ENCODE measurements at regions not wholly inside any gene's neighbourhood (a gene's known extent, or its start where the extent isn't known, plus 50 kb on each side); places are given as distances from the start of the nearest gene placed in this dataset.

GRCh38 chr4:41410049-41410448 lies 127.9 kb upstream of the LIMCH1 start:
- no peaks in the 10 kb centered on the region for H3K4me1 ChIP-seq (ENCODE audit: low read length)

GRCh38 chr4:41413670-41414411 lies 124.1 kb upstream of the LIMCH1 start:
- H3K79me2 ChIP-seq (ENCODE audit: low read length) = no peaks in the 10 kb centered on the region
- H4K20me1 ChIP-seq (ENCODE audit: insufficient read depth, low read length) = no peaks in the 10 kb centered on the region
- H3K27ac ChIP-seq (ENCODE audit: low read length) = no peak overlapping the region
- H3K27me3 ChIP-seq (ENCODE audit: low read depth, low read length) = no peaks in the 10 kb centered on the region
- no peak overlapping the region for H2AFZ ChIP-seq (ENCODE audit: low read depth, low read length)
- H3K4me3 ChIP-seq (ENCODE audit: low read length) = no peak overlapping the region
- H3K4me2 ChIP-seq (ENCODE audit: low read length) = no peak overlapping the region
- no peaks in the 10 kb centered on the region for H3K36me3 ChIP-seq (replicated peaks; ENCODE audit: low read depth, low read length)
- no peaks in the 10 kb centered on the region for H3K4me1 ChIP-seq (ENCODE audit: low read length)
- no peak for TF ChIP-seq EZH2phosphoT487 (IDR thresholded peaks at IDR 0.05; ENCODE audit: low read depth)
- TF ChIP-seq CTCF (IDR thresholded peaks at IDR 0.05; ENCODE audit: low read depth, low read length) = no peak
- no peak overlapping the region for H3K9ac ChIP-seq (ENCODE audit: low read length)
- H3K9me3 ChIP-seq (ENCODE audit: insufficient read depth, low read length) = no peaks in the 10 kb centered on the region

More at GRCh38 chr4:41410049-41410448, 127.9 kb upstream of the LIMCH1 start:
- no peak overlapping the region for H3K9ac ChIP-seq (ENCODE audit: low read length)
- no peak overlapping the region for H3K27ac ChIP-seq (ENCODE audit: low read length)
- H2AFZ ChIP-seq (ENCODE audit: low read depth, low read length) = no peak overlapping the region
- no peaks in the 10 kb centered on the region for H3K27me3 ChIP-seq (ENCODE audit: low read depth, low read length)
- no peaks in the 10 kb centered on the region for H3K79me2 ChIP-seq (ENCODE audit: low read length)
- H3K9me3 ChIP-seq (ENCODE audit: insufficient read depth, low read length) = no peaks in the 10 kb centered on the region
- no peak overlapping the region for H3K4me3 ChIP-seq (ENCODE audit: low read length)
- H3K4me2 ChIP-seq (ENCODE audit: low read length) = no peak overlapping the region
- no peaks in the 10 kb centered on the region for H3K36me3 ChIP-seq (replicated peaks; ENCODE audit: low read depth, low read length)
- TF ChIP-seq EZH2phosphoT487 (IDR thresholded peaks at IDR 0.05; ENCODE audit: low read depth) = no peak
- TF ChIP-seq CTCF (IDR thresholded peaks at IDR 0.05; ENCODE audit: low read depth, low read length) = no peak
- H4K20me1 ChIP-seq (ENCODE audit: insufficient read depth, low read length) = no peaks in the 10 kb centered on the region

DNA sequence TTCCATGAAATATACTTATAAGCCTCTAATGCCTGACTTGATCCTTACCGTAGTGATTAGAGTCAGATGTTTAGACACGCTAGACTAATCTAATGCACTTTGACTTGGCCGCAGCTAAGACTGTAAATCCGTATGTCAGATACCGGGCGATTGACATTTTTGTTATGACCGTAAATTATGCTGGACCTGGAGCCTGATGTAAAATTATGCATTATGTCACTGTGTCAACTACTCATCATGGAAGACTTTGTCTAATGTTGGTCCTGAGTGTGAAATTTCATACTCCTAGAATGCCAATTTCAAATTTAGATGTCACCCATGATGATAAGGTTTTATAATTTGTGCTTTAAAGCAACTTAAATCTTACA lies 123.6 kb upstream of the LIMCH1 start:
- H3K27ac ChIP-seq (ENCODE audit: low read length) = no peak overlapping the region
- H3K4me1 ChIP-seq (ENCODE audit: low read length) = no peaks in the 10 kb centered on the region
- H4K20me1 ChIP-seq (ENCODE audit: insufficient read depth, low read length) = no peaks in the 10 kb centered on the region
- H3K4me3 ChIP-seq (ENCODE audit: low read length) = no peak overlapping the region
- H3K27me3 ChIP-seq (ENCODE audit: low read depth, low read length) = no peaks in the 10 kb centered on the region
- no peak overlapping the region for H3K9ac ChIP-seq (ENCODE audit: low read length)
- H3K4me2 ChIP-seq (ENCODE audit: low read length) = no peak overlapping the region
- H3K36me3 ChIP-seq (replicated peaks; ENCODE audit: low read depth, low read length) = no peaks in the 10 kb centered on the region
- no peaks in the 10 kb centered on the region for H3K9me3 ChIP-seq (ENCODE audit: insufficient read depth, low read length)
- no peaks in the 10 kb centered on the region for H3K79me2 ChIP-seq (ENCODE audit: low read length)
- TF ChIP-seq CTCF (IDR thresholded peaks at IDR 0.05; ENCODE audit: low read depth, low read length) (no peak), EZH2phosphoT487 (IDR thresholded peaks at IDR 0.05; ENCODE audit: low read depth) (no peak)
- H2AFZ ChIP-seq (ENCODE audit: low read depth, low read length) = no peak overlapping the region

DNA sequence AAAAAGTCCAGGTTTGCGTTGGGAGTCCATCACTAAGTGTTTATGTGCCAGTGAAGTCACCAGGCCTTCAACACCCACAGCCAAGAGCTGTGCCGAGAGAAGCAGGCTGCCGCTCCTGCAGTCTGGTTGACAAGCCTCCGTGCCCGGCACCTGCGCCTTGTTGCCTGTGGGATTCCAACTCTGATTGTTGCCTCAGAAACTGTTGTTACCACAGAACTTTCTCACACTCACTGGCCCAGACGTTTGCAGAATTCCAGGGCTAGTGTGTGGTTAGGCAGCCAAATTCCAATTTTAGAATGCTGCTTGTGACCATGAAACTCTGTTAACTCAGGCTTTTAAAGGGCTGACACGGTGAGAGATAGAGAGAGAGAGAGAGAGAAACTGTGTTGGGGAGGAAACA lies 119.5 kb upstream of the LIMCH1 start:
- TF ChIP-seq EZH2phosphoT487 (IDR thresholded peaks at IDR 0.05; ENCODE audit: low read depth) (no peak), CTCF (IDR thresholded peaks at IDR 0.05; ENCODE audit: low read depth, low read length) (no peak)
- no peaks in the 10 kb centered on the region for H3K36me3 ChIP-seq (replicated peaks; ENCODE audit: low read depth, low read length)
- H3K9ac ChIP-seq (ENCODE audit: low read length) = no peak overlapping the region
- H3K27me3 ChIP-seq (ENCODE audit: low read depth, low read length) = peaks cover 6% of the 10 kb centered on the region; the same call in 1 of the 2 replicates
- H3K79me2 ChIP-seq (ENCODE audit: low read length) = no peaks in the 10 kb centered on the region
- no peaks in the 10 kb centered on the region for H4K20me1 ChIP-seq (ENCODE audit: insufficient read depth, low read length)
- H3K9me3 ChIP-seq (ENCODE audit: insufficient read depth, low read length) = no peaks in the 10 kb centered on the region
- H2AFZ ChIP-seq (ENCODE audit: low read depth, low read length) = no peak overlapping the region
- no peaks in the 10 kb centered on the region for H3K4me1 ChIP-seq (ENCODE audit: low read length)
- H3K4me2 ChIP-seq (ENCODE audit: low read length) = no peak overlapping the region
- H3K4me3 ChIP-seq (ENCODE audit: low read length) = no peak overlapping the region
- no peak overlapping the region for H3K27ac ChIP-seq (ENCODE audit: low read length)

Data from OCI-LY3 (cell line).